ENCODE measurements at regions not wholly inside any gene's neighbourhood (a gene's known extent, or its start where the extent isn't known, plus 50 kb on each side); places are given as distances from the start of the nearest gene placed in this dataset.

DNA sequence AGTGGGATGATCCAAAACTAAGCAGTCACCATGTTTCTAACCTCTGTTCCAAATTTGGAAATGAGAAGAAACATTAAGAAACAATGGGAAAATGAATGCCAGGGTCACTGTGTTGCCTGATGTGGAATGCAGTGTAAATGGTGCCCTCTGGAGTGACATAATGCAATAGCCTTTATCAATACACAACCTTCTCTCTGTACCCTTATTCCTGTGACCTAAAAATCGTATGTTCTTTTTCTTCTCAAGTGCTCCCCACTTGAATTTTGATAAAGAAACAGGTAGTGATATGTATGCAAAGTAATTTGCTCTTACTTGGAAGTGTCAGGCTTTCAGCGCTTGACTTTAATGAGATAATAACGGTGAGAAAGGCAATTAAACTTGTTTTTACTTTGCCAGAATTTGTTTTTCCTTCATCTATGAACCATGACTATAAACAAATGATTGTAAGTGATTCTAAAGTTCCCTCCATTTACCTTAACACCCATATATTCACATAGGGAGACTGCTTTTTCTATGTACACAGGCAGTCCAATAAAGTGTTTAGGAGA lies 145.8 kb upstream of the THRB start:
- CTCF ChIA-PET = interaction anchor here (0.7 kb wide), 2 partner anchors 14 to 380 kb away, joined by 3 read pairs; no protein-coding TSS in a partner anchor
- H3K36me3 ChIP-seq (ENCODE audit: control insufficient read depth, insufficient read depth, low read length) = no peaks in the 10 kb centered on the region
- no peak overlapping the region for H3K4me3 ChIP-seq (ENCODE audit: low read depth, low read length)
- TF ChIP-seq, protein P1, sequence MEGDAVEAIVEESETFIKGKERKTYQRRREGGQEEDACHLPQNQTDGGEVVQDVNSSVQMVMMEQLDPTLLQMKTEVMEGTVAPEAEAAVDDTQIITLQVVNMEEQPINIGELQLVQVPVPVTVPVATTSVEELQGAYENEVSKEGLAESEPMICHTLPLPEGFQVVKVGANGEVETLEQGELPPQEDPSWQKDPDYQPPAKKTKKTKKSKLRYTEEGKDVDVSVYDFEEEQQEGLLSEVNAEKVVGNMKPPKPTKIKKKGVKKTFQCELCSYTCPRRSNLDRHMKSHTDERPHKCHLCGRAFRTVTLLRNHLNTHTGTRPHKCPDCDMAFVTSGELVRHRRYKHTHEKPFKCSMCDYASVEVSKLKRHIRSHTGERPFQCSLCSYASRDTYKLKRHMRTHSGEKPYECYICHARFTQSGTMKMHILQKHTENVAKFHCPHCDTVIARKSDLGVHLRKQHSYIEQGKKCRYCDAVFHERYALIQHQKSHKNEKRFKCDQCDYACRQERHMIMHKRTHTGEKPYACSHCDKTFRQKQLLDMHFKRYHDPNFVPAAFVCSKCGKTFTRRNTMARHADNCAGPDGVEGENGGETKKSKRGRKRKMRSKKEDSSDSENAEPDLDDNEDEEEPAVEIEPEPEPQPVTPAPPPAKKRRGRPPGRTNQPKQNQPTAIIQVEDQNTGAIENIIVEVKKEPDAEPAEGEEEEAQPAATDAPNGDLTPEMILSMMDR (IDR thresholded peaks at IDR 0.05; ENCODE audit: insufficient read depth, low read depth, low read length) = peak; percentile 57
- DNase-seq (ENCODE audit: low read depth) = peak; percentile 2
- POLR2A ChIA-PET = no interaction called here
- H3K27me3 ChIP-seq (ENCODE audit: control insufficient read depth, insufficient read depth, low read length) = no peaks in the 10 kb centered on the region

DNA sequence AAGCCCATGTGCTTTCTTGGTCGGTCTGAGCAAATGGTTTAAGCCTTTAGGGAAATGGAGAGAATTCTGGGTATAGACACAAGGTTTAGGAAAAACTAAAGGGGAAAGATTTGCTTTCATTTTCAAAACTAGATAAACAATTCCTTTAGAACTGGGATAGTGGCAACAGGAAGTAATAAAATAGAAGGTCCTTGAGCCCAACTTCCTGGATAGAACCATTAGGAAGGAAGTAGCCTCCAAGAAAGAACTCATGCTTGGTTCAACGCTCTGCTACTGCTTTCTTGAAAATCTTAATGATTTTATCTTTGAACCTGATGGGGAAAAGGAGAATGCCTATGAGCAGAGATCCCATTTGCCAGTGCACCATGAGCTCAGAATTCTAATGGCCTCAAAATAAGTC lies 147.0 kb upstream of the THRB start:
- H3K4me3 ChIP-seq (ENCODE audit: low read depth, low read length) = no peak overlapping the region
- H3K27me3 ChIP-seq (ENCODE audit: control insufficient read depth, insufficient read depth, low read length) = no peaks in the 10 kb centered on the region
- CTCF ChIA-PET = interaction anchor here (0.8 kb wide), 1 partner anchor 401 kb away, joined by 3 read pairs; no protein-coding TSS in a partner anchor
- DNase-seq (ENCODE audit: low read depth) = no peak
- TF ChIP-seq, protein P1 (IDR thresholded peaks at IDR 0.05; ENCODE audit: insufficient read depth, low read depth, low read length) = no peak
- POLR2A ChIA-PET = no interaction called here
- H3K36me3 ChIP-seq (ENCODE audit: control insufficient read depth, insufficient read depth, low read length) = no peaks in the 10 kb centered on the region

DNA sequence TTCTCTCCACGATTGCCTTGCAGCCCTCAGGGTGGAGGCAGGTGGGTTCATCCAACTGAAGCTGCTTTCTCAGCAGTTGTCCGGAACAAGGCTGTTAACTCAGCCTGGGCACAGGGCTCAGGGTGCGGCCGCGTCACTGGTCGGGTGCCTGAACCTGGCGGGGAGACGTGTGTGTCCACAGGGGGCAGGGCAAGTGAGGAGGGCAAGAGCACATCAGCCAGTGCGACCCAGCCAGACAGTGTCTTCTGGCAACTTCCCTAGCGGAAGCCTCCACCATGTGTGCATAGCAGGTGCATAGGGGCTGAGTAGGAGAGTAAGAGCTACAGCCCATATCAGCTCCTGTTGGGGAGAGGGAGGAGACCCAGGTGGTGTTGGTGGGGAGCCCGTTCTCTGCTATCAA lies 150.4 kb upstream of the THRB start:
- no peak for DNase-seq (ENCODE audit: low read depth)
- Histone ChIP-seq H3K4me3 (ENCODE audit: low read depth, low read length) (no peak overlapping the region), H3K36me3 (ENCODE audit: control insufficient read depth, insufficient read depth, low read length) (no peaks in the 10 kb centered on the region), H3K27me3 (ENCODE audit: control insufficient read depth, insufficient read depth, low read length) (no peaks in the 10 kb centered on the region)
- POLR2A ChIA-PET = no interaction called here
- TF ChIP-seq, protein P1 (IDR thresholded peaks at IDR 0.05; ENCODE audit: insufficient read depth, low read depth, low read length) = no peak
- CTCF ChIA-PET = interaction anchor here (1.2 to 1.6 kb wide), 2 partner anchors 17 to 648 kb away, joined by 3 to 4 read pairs; no protein-coding TSS in a partner anchor

DNA sequence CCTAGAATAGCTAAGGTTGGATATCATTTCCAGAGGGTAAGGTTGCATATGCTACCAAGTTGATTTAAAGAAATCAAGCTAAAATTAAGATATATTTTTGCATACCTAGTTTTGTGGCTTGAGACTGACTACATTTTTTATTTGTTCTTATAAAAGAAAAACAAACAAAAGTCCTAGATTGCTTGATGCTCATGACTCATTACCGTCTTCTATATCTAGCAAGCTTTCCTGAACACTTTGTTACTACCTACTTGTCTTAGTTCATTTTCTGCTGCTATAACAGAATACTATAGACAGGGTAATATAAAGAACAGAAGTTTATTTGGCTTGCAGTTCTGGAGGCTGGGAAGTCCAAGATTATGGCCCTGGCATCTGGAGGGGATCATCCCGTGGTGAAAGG lies 152.1 kb upstream of the THRB start:
- TF ChIP-seq, protein P1 (IDR thresholded peaks at IDR 0.05; ENCODE audit: insufficient read depth, low read depth, low read length) = no peak

DNA sequence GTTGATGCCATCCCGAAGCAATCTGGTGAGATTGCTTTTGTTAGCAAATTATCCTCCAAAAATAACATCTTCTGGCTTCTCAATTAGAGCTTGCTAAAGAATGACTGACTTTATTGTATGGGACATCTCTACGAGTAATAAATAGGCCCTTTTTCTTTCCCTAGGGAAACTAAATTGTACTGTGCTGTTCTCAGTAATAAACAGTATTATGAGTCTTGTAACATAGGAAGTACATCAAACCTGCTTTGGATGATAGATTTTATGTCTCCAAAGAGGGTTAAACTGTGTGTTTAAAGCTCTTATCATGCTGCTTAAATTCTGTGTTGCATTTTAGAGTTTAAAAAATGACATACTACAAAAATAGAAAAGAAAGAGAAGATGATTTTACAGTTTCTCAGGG lies 153.4 kb upstream of the THRB start:
- DNase-seq (ENCODE audit: low read depth) = no peak
- Histone ChIP-seq H3K36me3 (ENCODE audit: control insufficient read depth, insufficient read depth, low read length) (no peaks in the 10 kb centered on the region), H3K4me3 (ENCODE audit: low read depth, low read length) (no peak overlapping the region), H3K27me3 (ENCODE audit: control insufficient read depth, insufficient read depth, low read length) (no peaks in the 10 kb centered on the region)
- CTCF ChIA-PET = no interaction called here
- POLR2A ChIA-PET = no interaction called here
- TF ChIP-seq, protein P1 (IDR thresholded peaks at IDR 0.05; ENCODE audit: insufficient read depth, low read depth, low read length) = no peak

More for the DNA sequence above, 152.1 kb upstream of the THRB start:
- Histone ChIP-seq H3K36me3 (ENCODE audit: control insufficient read depth, insufficient read depth, low read length) (no peaks in the 10 kb centered on the region), H3K27me3 (ENCODE audit: control insufficient read depth, insufficient read depth, low read length) (no peaks in the 10 kb centered on the region), H3K4me3 (ENCODE audit: low read depth, low read length) (no peak overlapping the region)
- DNase-seq (ENCODE audit: low read depth) = no peak
- CTCF ChIA-PET = no interaction called here
- POLR2A ChIA-PET = no interaction called here
